EH (cell line): ENCODE measurements at regions not wholly inside any gene's neighbourhood (a gene's known extent, or its start where the extent isn't known, plus 50 kb on each side); places are given as distances from the start of the nearest gene placed in this dataset.
A peak's percentile ranks its signal among the peaks of the same experiment; 100 is the strongest.

Experiments used
- DNase-seq: peaks from one replicate; pipeline ENCODE4 v3.0.0-alpha.2; 2015; ENCODE audit warnings: low read depth

- DNase-seq, result no peak
These were observed 188.5 kb upstream of the CARD18 start for GRCh38 chr11:105328061-105328460.

- no peak for DNase-seq
These were observed 184.6 kb upstream of the CARD18 start for GRCh38 chr11:105324156-105324555.

- no peak for DNase-seq
These were observed 182.1 kb upstream of the CARD18 start for GRCh38 chr11:105321696-105322095.

- DNase-seq, result no peak
These were observed 175.7 kb upstream of the CARD18 start for GRCh38 chr11:105315287-105315686.

- DNase-seq, result no peak
These were observed 172.7 kb upstream of the CARD18 start for GRCh38 chr11:105312266-105312665.

- DNase-seq, result peak; percentile 43
These were observed 159.1 kb upstream of the CARD18 start for GRCh38 chr11:105298630-105299029.

GRCh38 chr11:105298174-105298573 lies 158.6 kb upstream of the CARD18 start:
- peak; percentile 9 for DNase-seq

- peak; percentile 81 for DNase-seq
These were observed 157.9 kb upstream of the CARD18 start for GRCh38 chr11:105297463-105297862.

GRCh38 chr11:105296806-105297205 lies 157.2 kb upstream of the CARD18 start:
- no peak for DNase-seq

- no peak for DNase-seq
These were observed 156.8 kb upstream of the CARD18 start for GRCh38 chr11:105296386-105296785.

GRCh38 chr11:105282658-105283057 lies 143.1 kb upstream of the CARD18 start:
- no peak for DNase-seq

- no peak for DNase-seq
These were observed 135.1 kb upstream of the CARD18 start for GRCh38 chr11:105274631-105275030.

- no peak for DNase-seq
These were observed 134.2 kb upstream of the CARD18 start for GRCh38 chr11:105273660-105274280.

GRCh38 chr11:105269862-105270261 lies 130.3 kb upstream of the CARD18 start:
- DNase-seq, result no peak

GRCh38 chr11:105268404-105269062 lies 129.0 kb upstream of the CARD18 start:
- DNase-seq, result no peak

- peak; percentile 28 for DNase-seq
These were observed 126.3 kb upstream of the CARD18 start for GRCh38 chr11:105265845-105266244.

- DNase-seq, result no peak
These were observed 121.4 kb upstream of the CARD18 start for GRCh38 chr11:105260976-105261375.

- DNase-seq, result peak; percentile 12
These were observed 106.3 kb upstream of the CARD18 start for GRCh38 chr11:105245781-105246315.

- DNase-seq, result peak; percentile 96
These were observed 104.7 kb upstream of the CARD18 start for GRCh38 chr11:105244160-105244825.

- peak; percentile 53 for DNase-seq
These were observed 101.6 kb upstream of the CARD18 start for GRCh38 chr11:105241136-105241535.

- peak; percentile 89 for DNase-seq
These were observed 97.1 kb upstream of the CARD18 start for GRCh38 chr11:105236664-105237063.

GRCh38 chr11:105233285-105233684 lies 93.7 kb upstream of the CARD18 start:
- DNase-seq, result no peak

GRCh38 chr11:105232021-105232420 lies 92.5 kb upstream of the CARD18 start:
- no peak for DNase-seq
